ENCODE measurements at regions not wholly inside any gene's neighbourhood (a gene's known extent, or its start where the extent isn't known, plus 50 kb on each side); places are given as distances from the start of the nearest gene placed in this dataset.

- TF ChIP-seq CTCF (IDR thresholded peaks at IDR 0.05) (no peak), POLR2A (IDR thresholded peaks at IDR 0.05) (no peak)
- Histone ChIP-seq H3K4me3 (no peak overlapping the region), H3K27me3 (no peaks in the 10 kb centered on the region), H3K9me3 (no peaks in the 10 kb centered on the region), H3K36me3 (no peaks in the 10 kb centered on the region), H3K27ac (no peak overlapping the region), H3K4me1 (peaks cover 0 to 5% (median 0%) of the 10 kb centered on the region in 3 donors)
- intact Hi-C loops (cut with DNase I) = no loop called here
- WGBS, 2 donors = 49 to 66% methylated on average over 2 of the region's 2 CpGs
- no peak for DNase-seq
These were observed 234.0 kb upstream of the NMUR2 start for GRCh38 chr5:152638996-152639552.

- H3K4me1 ChIP-seq = peaks cover 0 to 12% (median 0%) of the 10 kb centered on the region in 3 donors
- no peak overlapping the region for H3K4me3 ChIP-seq
- intact Hi-C loops (cut with DNase I) = no loop called here
- no peaks in the 10 kb centered on the region for H3K36me3 ChIP-seq
- WGBS, 2 donors = 82 to 84% methylated on average over 10 of the region's 10 CpGs
- H3K27ac ChIP-seq = no peak overlapping the region
- no peak for DNase-seq
- TF ChIP-seq POLR2A (IDR thresholded peaks at IDR 0.05) (no peak), CTCF (IDR thresholded peaks at IDR 0.05) (no peak)
- H3K27me3 ChIP-seq = no peaks in the 10 kb centered on the region
- no peaks in the 10 kb centered on the region for H3K9me3 ChIP-seq
These were observed 237.1 kb upstream of the NMUR2 start for GRCh38 chr5:152641970-152642805.

GRCh38 chr5:152642880-152643279 is 237.8 kb upstream of the NMUR2 start:
- Histone ChIP-seq H3K4me1 (peaks cover 0 to 12% (median 0%) of the 10 kb centered on the region in 3 donors), H3K36me3 (no peaks in the 10 kb centered on the region), H3K27ac (no peak overlapping the region), H3K9me3 (no peaks in the 10 kb centered on the region), H3K27me3 (no peaks in the 10 kb centered on the region), H3K4me3 (no peak overlapping the region)
- TF ChIP-seq CTCF (IDR thresholded peaks at IDR 0.05) = no peak
- no peak for TF ChIP-seq POLR2A (IDR thresholded peaks at IDR 0.05)
- 74 to 86% methylated on average over 1 of the region's 1 CpG for WGBS, 2 donors
- intact Hi-C loops (cut with DNase I) = no loop called here
- DNase-seq = no peak

GRCh38 chr5:152644029-152644728 is 239.1 kb upstream of the NMUR2 start:
- no peak for TF ChIP-seq POLR2A (IDR thresholded peaks at IDR 0.05)
- no peak for TF ChIP-seq CTCF (IDR thresholded peaks at IDR 0.05)
- WGBS, 2 donors = 26 to 28% methylated on average over 2 of the region's 2 CpGs
- H3K36me3 ChIP-seq = no peaks in the 10 kb centered on the region
- no peak for DNase-seq
- peaks cover 0 to 14% (median 0%) of the 10 kb centered on the region in 3 donors for H3K4me1 ChIP-seq
- no peaks in the 10 kb centered on the region for H3K9me3 ChIP-seq
- intact Hi-C loops (cut with DNase I) = no loop called here
- H3K4me3 ChIP-seq = no peak overlapping the region
- H3K27ac ChIP-seq = no peak overlapping the region
- no peaks in the 10 kb centered on the region for H3K27me3 ChIP-seq

GRCh38 chr5:152649609-152650008 is 244.5 kb upstream of the NMUR2 start:
- Histone ChIP-seq H3K9me3 (no peaks in the 10 kb centered on the region), H3K4me3 (no peak overlapping the region), H3K27ac (no peak overlapping the region), H3K36me3 (no peaks in the 10 kb centered on the region), H3K27me3 (no peaks in the 10 kb centered on the region), H3K4me1 (peaks cover 0 to 13% (median 0%) of the 10 kb centered on the region in 3 donors)
- DNase-seq = no peak
- intact Hi-C loops (cut with DNase I) = no loop called here
- TF ChIP-seq POLR2A (IDR thresholded peaks at IDR 0.05) = no peak
